OCI-LY3 (cell line): ENCODE measurements at regions not wholly inside any gene's neighbourhood (a gene's known extent, or its start where the extent isn't known, plus 50 kb on each side); places are given as distances from the start of the nearest gene placed in this dataset.
"Not testable (repeated sequence)": the region's sequence is repeated elsewhere in the genome, so short reads cannot be mapped to it uniquely, and the experiment has no call there.

Experiments
- CTCF ChIP-seq: fragments of 200-600, 300-600 bp; sonication (generic); IDR thresholded peaks from 2 replicates; pipeline ENCODE4 v1.5.1; 2014; ENCODE audit warnings: antibody characterized with exemption, low read length, low read depth
- EZH2phosphoT487 ChIP-seq: fragments of 200-600 bp; shearing (Covaris generic); IDR thresholded peaks from 2 replicates; pipeline ENCODE4 v1.6.1; 2018; ENCODE audit warnings: antibody characterized with exemption, mixed run types, low read depth

- not testable (repeated sequence) for TF ChIP-seq CTCF, EZH2phosphoT487
Measured at GRCh38 chr1:177869011-177869410, 100.8 kb downstream of the SEC16B start.
